OCI-LY7 (cell line): ENCODE measurements at regions not wholly inside any gene's neighbourhood (a gene's known extent, or its start where the extent isn't known, plus 50 kb on each side); places are given as distances from the start of the nearest gene placed in this dataset.

Experiments used
- BruUV-seq: library from RNA; stranded (reverse); fragments of 400-500 nt; replicated peaks from 2 replicates; lab custom pipeline; 2021; lab: Mats Ljungman, UMichigan
- CTCF ChIA-PET: fragments of 300-600 bp; sonication (Branson Sonifier 250); formaldehyde crosslinking; loops from one replicate; lab custom pipeline; 2022; ENCODE audit warnings: antibody characterized with exemption; ENCODE audit not compliant: unreplicated experiment; lab: Charles Lee
- POLR2A ChIA-PET: fragments of 300-600 bp; sonication (Branson Sonifier 250); formaldehyde crosslinking; loops from one replicate; lab custom pipeline; 2022; ENCODE audit warnings: antibody characterized with exemption; lab: Charles Lee
- DNase-seq: peaks from one replicate; pipeline ENCODE4 v3.0.0-alpha.2; 2015; ENCODE audit warnings: low spot score
- H2AFZ ChIP-seq: fragments of 200-600 bp; sonication (generic), shearing (Covaris generic); 2 replicates; pipeline ENCODE4 v1.6.1; 2014; ENCODE audit warnings: mild to moderate bottlenecking, antibody characterized with exemption, low read length, moderate library complexity
- H3K27ac ChIP-seq: fragments of 200-600 bp; sonication (generic); 2 replicates; pipeline ENCODE4 v1.5.1; 2014; ENCODE audit warnings: mixed run types, low read depth, mild to moderate bottlenecking, moderate library complexity, low read length, inconsistent platforms; ENCODE audit not compliant: poor library complexity, severe bottlenecking
- H3K36me3 ChIP-seq: fragments of 200-600 bp; sonication (generic); 2 replicates; pipeline ENCODE4 v1.6.1; 2014; ENCODE audit warnings: mild to moderate bottlenecking, antibody characterized with exemption, low read length, moderate library complexity, mixed read lengths; ENCODE audit not compliant: insufficient read depth
- H3K4me1 ChIP-seq: fragments of 200-600 bp; sonication (generic); 2 replicates; pipeline ENCODE4 v1.5.1; 2014; ENCODE audit warnings: mild to moderate bottlenecking, low read length; ENCODE audit not compliant: insufficient read depth, poor library complexity, severe bottlenecking
- H3K4me2 ChIP-seq: fragments of 200-600 bp; sonication (generic); 2 replicates; pipeline ENCODE4 v1.6.1; 2014; ENCODE audit warnings: mild to moderate bottlenecking, low read length
- H3K4me3 ChIP-seq: fragments of 200-600 bp; sonication (generic); 2 replicates; pipeline ENCODE4 v1.5.1; 2014; ENCODE audit warnings: mild to moderate bottlenecking, low read depth, low read length; ENCODE audit not compliant: poor library complexity, severe bottlenecking
- H3K79me2 ChIP-seq: fragments of 200-600 bp; sonication (generic); 2 replicates; pipeline ENCODE4 v1.6.1; 2016; ENCODE audit warnings: low read depth, mild to moderate bottlenecking, low read length, moderate library complexity, mixed read lengths; ENCODE audit not compliant: insufficient read depth
- H3K9me2 ChIP-seq: fragments of 200-600 bp; sonication (generic); 2 replicates; pipeline ENCODE4 v1.6.1; 2016; ENCODE audit warnings: mild to moderate bottlenecking, low read length, mixed read lengths; ENCODE audit not compliant: insufficient read depth
- H3K9me3 ChIP-seq: fragments of 200-600 bp; sonication (generic); 2 replicates; pipeline ENCODE4 v1.6.1; 2014; ENCODE audit warnings: mild to moderate bottlenecking, mixed run types, low read length, mixed read lengths
- H4K20me1 ChIP-seq: fragments of 200-600 bp; sonication (generic); 2 replicates; pipeline ENCODE4 v1.6.1; 2014; ENCODE audit warnings: mild to moderate bottlenecking, antibody characterized with exemption, low read length, moderate library complexity, mixed read lengths; ENCODE audit not compliant: insufficient read depth
- CTCF ChIP-seq: fragments of 200-600 bp; sonication (generic); conservative IDR thresholded peaks from 2 replicates; pipeline ENCODE4 v1.5.1; 2014; ENCODE audit warnings: mild to moderate bottlenecking, antibody characterized with exemption, low read length, moderate library complexity, mixed read lengths
- EZH2phosphoT487 ChIP-seq: fragments of 200-600 bp; sonication (generic); IDR thresholded peaks from 2 replicates; pipeline ENCODE4 v1.6.1; 2018; ENCODE audit warnings: low read depth, borderline replicate concordance, mild to moderate bottlenecking, mixed run types, antibody characterized with exemption, low read length, moderate library complexity, mixed read lengths
- intact Hi-C: fragments of 100-400 bp; cut with micrococcal nuclease; formaldehyde crosslinking; loops from one replicate; pipeline ENCODE4 v1.10.0; 2022; ENCODE audit not compliant: unreplicated experiment

GRCh38 chr2:102978091-102978490 is 216.3 kb downstream of the TMEM182 start:
- BruUV-seq, result no TSS peak
- DNase-seq, result no peak
- H3K9me2 ChIP-seq, result no peaks in the 10 kb centered on the region
- ChIA-PET CTCF (no interaction called here), POLR2A (no interaction called here)
- H2AFZ ChIP-seq, result no peak overlapping the region
- H3K36me3 ChIP-seq, result no peaks in the 10 kb centered on the region
- H3K9me3 ChIP-seq, result no peaks in the 10 kb centered on the region
- no peak overlapping the region for H3K4me3 ChIP-seq
- no peaks in the 10 kb centered on the region for H3K4me1 ChIP-seq
- intact Hi-C loops, result no loop called here
- no peak overlapping the region for H3K27ac ChIP-seq
- H4K20me1 ChIP-seq, result no peaks in the 10 kb centered on the region
- no peak overlapping the region for H3K4me2 ChIP-seq
- H3K79me2 ChIP-seq, result no peaks in the 10 kb centered on the region
- no peak for TF ChIP-seq EZH2phosphoT487
- TF ChIP-seq CTCF, result no peak

- Histone ChIP-seq H3K79me2 (no peaks in the 10 kb centered on the region), H3K4me2 (no peak overlapping the region), H3K36me3 (no peaks in the 10 kb centered on the region), H3K9me3 (no peaks in the 10 kb centered on the region), H3K4me1 (no peaks in the 10 kb centered on the region), H4K20me1 (no peaks in the 10 kb centered on the region), H3K27ac (no peak overlapping the region), H3K4me3 (no peak overlapping the region), H3K9me2 (no peaks in the 10 kb centered on the region), H2AFZ (no peak overlapping the region)
- ChIA-PET CTCF (no interaction called here), POLR2A (no interaction called here)
- no TSS peak for BruUV-seq
- TF ChIP-seq CTCF (no peak), EZH2phosphoT487 (no peak)
- intact Hi-C loops, result no loop called here
- no peak for DNase-seq
Observed at GRCh38 chr2:102979429-102979828, 217.6 kb downstream of the TMEM182 start.

- no TSS peak for BruUV-seq
- H3K36me3 ChIP-seq, result no peaks in the 10 kb centered on the region
- ChIA-PET CTCF (no interaction called here), POLR2A (no interaction called here)
- H3K9me3 ChIP-seq, result no peaks in the 10 kb centered on the region
- DNase-seq, result no peak
- no peak overlapping the region for H3K4me3 ChIP-seq
- no peaks in the 10 kb centered on the region for H3K4me1 ChIP-seq
- no peak overlapping the region for H3K4me2 ChIP-seq
- no peaks in the 10 kb centered on the region for H3K79me2 ChIP-seq
- no peak for TF ChIP-seq EZH2phosphoT487
- TF ChIP-seq CTCF, result no peak
- H2AFZ ChIP-seq, result no peak overlapping the region
- H3K27ac ChIP-seq, result no peak overlapping the region
- H4K20me1 ChIP-seq, result no peaks in the 10 kb centered on the region
- H3K9me2 ChIP-seq, result no peaks in the 10 kb centered on the region
- intact Hi-C loops, result no loop called here
Observed at GRCh38 chr2:102983786-102984185, 222.0 kb downstream of the TMEM182 start.
